CD8-positive, alpha-beta memory T cell (primary cell): ENCODE measurements at regions not wholly inside any gene's neighbourhood (a gene's known extent, or its start where the extent isn't known, plus 50 kb on each side); places are given as distances from the start of the nearest gene placed in this dataset.

ENCODE experiments used
- CTCF ChIA-PET: fragments of 350-600 bp; sonication (Branson Sonifier 250); formaldehyde crosslinking; loops from one replicate; lab custom pipeline; 2021; ENCODE audit warnings: antibody characterized with exemption; lab: Charles Lee
- POLR2A ChIA-PET: fragments of 350-600 bp; sonication (Branson Sonifier 250); formaldehyde crosslinking; loops from one replicate; lab custom pipeline; 2021; ENCODE audit warnings: antibody characterized with exemption; lab: Charles Lee
- DNase-seq, 5 donors: peaks; one replicate each; pipeline versions ENCODE4 v3.0.0 to v3.0.0-alpha.2; 2020 to 2022; ENCODE audit warnings: mixed read lengths in 1 of 5
- H3K27ac ChIP-seq: one replicate; pipeline ENCODE4 v1.7.0; 2013; ENCODE audit warnings: low read depth, mild to moderate bottlenecking, low read length, moderate library complexity
- H3K27me3 ChIP-seq: 2 replicates; pipeline ENCODE4 v1.7.0; 2013; ENCODE audit warnings: low read length, mild to moderate bottlenecking; ENCODE audit not compliant: insufficient read depth, poor library complexity, severe bottlenecking
- H3K36me3 ChIP-seq: 2 replicates; pipeline ENCODE4 v1.7.0; 2013; ENCODE audit warnings: mild to moderate bottlenecking, low read length, moderate library complexity; ENCODE audit not compliant: insufficient read depth
- H3K4me1 ChIP-seq: 2 replicates; pipeline ENCODE4 v1.7.0; 2013; ENCODE audit warnings: mild to moderate bottlenecking, low read length, moderate library complexity; ENCODE audit not compliant: insufficient read depth
- H3K4me3 ChIP-seq: 2 replicates; pipeline ENCODE4 v1.7.0; 2013; ENCODE audit warnings: mild to moderate bottlenecking, low read length
- H3K9me3 ChIP-seq: 2 replicates; pipeline ENCODE4 v1.7.0; 2013; ENCODE audit warnings: mild to moderate bottlenecking, low read length
- H3K27ac Mint-ChIP-seq, 8 donors: one replicate each; pipeline ENCODE4 v1.8.0; 2020 to 2021; ENCODE audit warnings: mixed read lengths in 8 of 8, mild to moderate bottlenecking in 6 of 8, inconsistent platforms in 3 of 8, moderate library complexity in 3 of 8
- H3K27me3 Mint-ChIP-seq, 2 donors: one replicate each; pipeline ENCODE4 v1.8.0; 2020 to 2021; ENCODE audit warnings: mixed read lengths in 2 of 2, mild to moderate bottlenecking in 1 of 2, moderate library complexity in 1 of 2
- H3K36me3 Mint-ChIP-seq, 3 donors: one replicate each; pipeline ENCODE4 v1.8.0; 2020 to 2021; ENCODE audit warnings: mixed read lengths in 3 of 3, inconsistent platforms in 1 of 3, mild to moderate bottlenecking in 1 of 3
- H3K4me1 Mint-ChIP-seq, 3 donors: one replicate each; pipeline ENCODE4 v1.8.0; 2020 to 2021; ENCODE audit warnings: mixed read lengths in 3 of 3, inconsistent platforms in 1 of 3, mild to moderate bottlenecking in 1 of 3
- H3K4me3 Mint-ChIP-seq, 7 donors: one replicate each; pipeline ENCODE4 v1.8.0; 2020 to 2021; ENCODE audit warnings: mixed read lengths in 7 of 7, mild to moderate bottlenecking in 6 of 7, moderate library complexity in 4 of 7, inconsistent platforms in 2 of 7
- H3K9me3 Mint-ChIP-seq, 5 donors: one replicate each; pipeline ENCODE4 v1.8.0; 2020 to 2022; ENCODE audit warnings: mixed read lengths in 5 of 5, mild to moderate bottlenecking in 3 of 5, moderate library complexity in 2 of 5, inconsistent platforms in 1 of 5

- no peaks in the 10 kb centered on the region for H3K4me1 Mint-ChIP-seq
- Histone ChIP-seq H3K27ac (no peak overlapping the region), H3K9me3 (no peaks in the 10 kb centered on the region), H3K4me3 (no peak overlapping the region), H3K4me1 (no peaks in the 10 kb centered on the region), H3K36me3 (no peaks in the 10 kb centered on the region), H3K27me3 (no peaks in the 10 kb centered on the region)
- H3K4me3 Mint-ChIP-seq = no peak overlapping the region
- H3K27ac Mint-ChIP-seq = no peak overlapping the region
- H3K9me3 Mint-ChIP-seq = peaks cover 3 to 21% (median 5%) of the 10 kb centered on the region in 5 donors
- CTCF ChIA-PET = no interaction called here
- no peak for DNase-seq
- no peaks in the 10 kb centered on the region for H3K36me3 Mint-ChIP-seq
- POLR2A ChIA-PET = no interaction called here
- H3K27me3 Mint-ChIP-seq = no peaks in the 10 kb centered on the region
These were observed 1680.6 kb upstream of the LRRTM1 start for GRCh38 chr2:81984969-81985637.

GRCh38 chr2:81981585-81981984 lies 1677.0 kb upstream of the LRRTM1 start:
- H3K36me3 ChIP-seq = no peaks in the 10 kb centered on the region
- H3K36me3 Mint-ChIP-seq = no peaks in the 10 kb centered on the region
- POLR2A ChIA-PET = no interaction called here

GRCh38 chr2:81979086-81979485 lies 1674.5 kb upstream of the LRRTM1 start:
- H3K27ac ChIP-seq = no peak overlapping the region

More at GRCh38 chr2:81981585-81981984, 1677.0 kb upstream of the LRRTM1 start:
- Mint-ChIP-seq H3K4me1 (no peaks in the 10 kb centered on the region), H3K9me3 (peaks cover 6 to 20% (median 8%) of the 10 kb centered on the region in 5 donors), H3K27me3 (no peaks in the 10 kb centered on the region), H3K4me3 (no peak overlapping the region), H3K27ac (no peak overlapping the region)
- CTCF ChIA-PET = no interaction called here
- no peak overlapping the region for H3K27ac ChIP-seq
- H3K4me1 ChIP-seq = no peaks in the 10 kb centered on the region
- no peaks in the 10 kb centered on the region for H3K9me3 ChIP-seq
- no peak for DNase-seq
- H3K4me3 ChIP-seq = no peak overlapping the region
- no peaks in the 10 kb centered on the region for H3K27me3 ChIP-seq

GRCh38 chr2:81976998-81977397 lies 1672.4 kb upstream of the LRRTM1 start:
- ChIA-PET POLR2A (no interaction called here), CTCF (no interaction called here)
- peaks cover 2 to 30% (median 13%) of the 10 kb centered on the region in 5 donors for H3K9me3 Mint-ChIP-seq
- no peak overlapping the region for H3K4me3 Mint-ChIP-seq
- H3K27me3 Mint-ChIP-seq = no peaks in the 10 kb centered on the region
- H3K4me1 ChIP-seq = no peaks in the 10 kb centered on the region
- H3K27ac Mint-ChIP-seq = no peak overlapping the region
- no peaks in the 10 kb centered on the region for H3K9me3 ChIP-seq
- H3K36me3 Mint-ChIP-seq = no peaks in the 10 kb centered on the region
- H3K27me3 ChIP-seq = no peaks in the 10 kb centered on the region
- H3K27ac ChIP-seq = no peak overlapping the region
- H3K36me3 ChIP-seq = no peaks in the 10 kb centered on the region
- H3K4me1 Mint-ChIP-seq = no peaks in the 10 kb centered on the region
- no peak overlapping the region for H3K4me3 ChIP-seq
- DNase-seq = no peak

More at GRCh38 chr2:81979086-81979485, 1674.5 kb upstream of the LRRTM1 start:
- Histone ChIP-seq H3K4me3 (no peak overlapping the region), H3K27me3 (no peaks in the 10 kb centered on the region), H3K4me1 (no peaks in the 10 kb centered on the region), H3K36me3 (no peaks in the 10 kb centered on the region), H3K9me3 (no peaks in the 10 kb centered on the region)
- ChIA-PET CTCF (no interaction called here), POLR2A (no interaction called here)
- no peak overlapping the region for H3K4me3 Mint-ChIP-seq
- H3K9me3 Mint-ChIP-seq = peaks cover 5 to 28% (median 13%) of the 10 kb centered on the region in 5 donors
- peak overlapping the region in 1 of 8 donors; percentile 57 for H3K27ac Mint-ChIP-seq
- H3K4me1 Mint-ChIP-seq = no peaks in the 10 kb centered on the region
- DNase-seq = no peak
- H3K36me3 Mint-ChIP-seq = no peaks in the 10 kb centered on the region
- no peaks in the 10 kb centered on the region for H3K27me3 Mint-ChIP-seq

GRCh38 chr2:81974216-81974615 lies 1669.7 kb upstream of the LRRTM1 start:
- no peak for DNase-seq
- H3K9me3 Mint-ChIP-seq = peaks cover 3 to 25% (median 10%) of the 10 kb centered on the region in 5 donors
- CTCF ChIA-PET = no interaction called here
- no peaks in the 10 kb centered on the region for H3K4me1 Mint-ChIP-seq
- Histone ChIP-seq H3K27ac (no peak overlapping the region), H3K4me3 (no peak overlapping the region), H3K27me3 (no peaks in the 10 kb centered on the region), H3K4me1 (no peaks in the 10 kb centered on the region), H3K36me3 (no peaks in the 10 kb centered on the region), H3K9me3 (no peaks in the 10 kb centered on the region)
- no peak overlapping the region for H3K4me3 Mint-ChIP-seq
- H3K27me3 Mint-ChIP-seq = no peaks in the 10 kb centered on the region
- H3K27ac Mint-ChIP-seq = no peak overlapping the region
- POLR2A ChIA-PET = no interaction called here
- no peaks in the 10 kb centered on the region for H3K36me3 Mint-ChIP-seq

- POLR2A ChIA-PET = no interaction called here
- Mint-ChIP-seq H3K4me1 (no peaks in the 10 kb centered on the region), H3K27me3 (no peaks in the 10 kb centered on the region)
These were observed 1638.3 kb upstream of the LRRTM1 start for GRCh38 chr2:81942876-81943275.

GRCh38 chr2:81942136-81942680 lies 1637.7 kb upstream of the LRRTM1 start:
- no peak for DNase-seq
- H3K27ac Mint-ChIP-seq = no peak overlapping the region
- H3K4me3 ChIP-seq = no peak overlapping the region
- H3K27me3 Mint-ChIP-seq = no peaks in the 10 kb centered on the region
- ChIA-PET POLR2A (no interaction called here), CTCF (no interaction called here)
- no peaks in the 10 kb centered on the region for H3K9me3 ChIP-seq
- no peaks in the 10 kb centered on the region for H3K4me1 Mint-ChIP-seq
- H3K27ac ChIP-seq = no peak overlapping the region
- H3K4me1 ChIP-seq = no peaks in the 10 kb centered on the region
- H3K9me3 Mint-ChIP-seq = peaks cover 8 to 36% (median 22%) of the 10 kb centered on the region in 5 donors
- no peaks in the 10 kb centered on the region for H3K36me3 ChIP-seq
- no peaks in the 10 kb centered on the region for H3K36me3 Mint-ChIP-seq
- H3K4me3 Mint-ChIP-seq = no peak overlapping the region
- no peaks in the 10 kb centered on the region for H3K27me3 ChIP-seq

More at GRCh38 chr2:81942876-81943275, 1638.3 kb upstream of the LRRTM1 start:
- Histone ChIP-seq H3K9me3 (no peaks in the 10 kb centered on the region), H3K4me1 (no peaks in the 10 kb centered on the region), H3K27me3 (no peaks in the 10 kb centered on the region), H3K4me3 (no peak overlapping the region), H3K27ac (no peak overlapping the region), H3K36me3 (no peaks in the 10 kb centered on the region)
- H3K36me3 Mint-ChIP-seq = no peaks in the 10 kb centered on the region
- H3K9me3 Mint-ChIP-seq = peaks cover 8 to 36% (median 25%) of the 10 kb centered on the region in 5 donors
- CTCF ChIA-PET = no interaction called here
- no peak for DNase-seq
- no peak overlapping the region for H3K27ac Mint-ChIP-seq
- no peak overlapping the region for H3K4me3 Mint-ChIP-seq

GRCh38 chr2:81940266-81940955 lies 1635.9 kb upstream of the LRRTM1 start:
- Histone ChIP-seq H3K4me3 (no peak overlapping the region), H3K27me3 (no peaks in the 10 kb centered on the region), H3K27ac (no peak overlapping the region), H3K36me3 (no peaks in the 10 kb centered on the region), H3K4me1 (no peaks in the 10 kb centered on the region), H3K9me3 (no peaks in the 10 kb centered on the region)
- Mint-ChIP-seq H3K9me3 (peaks cover 0 to 38% (median 11%) of the 10 kb centered on the region in 5 donors), H3K36me3 (no peaks in the 10 kb centered on the region), H3K4me3 (no peak overlapping the region), H3K27me3 (no peaks in the 10 kb centered on the region), H3K27ac (no peak overlapping the region), H3K4me1 (no peaks in the 10 kb centered on the region)
- POLR2A ChIA-PET = no interaction called here
- no peak for DNase-seq
- CTCF ChIA-PET = no interaction called here
